HepG2 (cell line): ENCODE measurements at regions not wholly inside any gene's neighbourhood (a gene's known extent, or its start where the extent isn't known, plus 50 kb on each side); places are given as distances from the start of the nearest gene placed in this dataset.

Experiments used
- ATAC-seq: fragments of 200-7000 bp; cut with Tn5 transposase; 3 replicates; pipeline ENCODE4 v1.9.1; 2020; ENCODE audit warnings: mild to moderate bottlenecking, moderate library complexity
- BruUV-seq: library from RNA; stranded (reverse); fragments of 400-500 nt; replicated peaks from 2 replicates; lab custom pipeline; 2021; lab: Mats Ljungman, UMichigan
- CTCF ChIA-PET: fragments of 300-600 bp; formaldehyde crosslinking; extraction: SDS; loops from one replicate; lab custom pipeline; 2021; ENCODE audit warnings: low total read pairs, inconsistent platforms, low intra/inter-chr PET ratio; lab: Yijun Ruan, JAX
- POLR2A ChIA-PET: fragments of 350-600 bp; sonication (Branson Sonifier 250); formaldehyde crosslinking; loops from one replicate; lab custom pipeline; 2020; ENCODE audit warnings: antibody characterized with exemption, inconsistent platforms; lab: Yijun Ruan, JAX
- DNase-seq: peaks from one replicate; pipeline ENCODE4 v3.0.0-alpha.2; 2015; ENCODE audit warnings: low spot score
- FAIRE-seq: peaks from 3 replicates; lab custom pipeline; 2011; peaks lifted over from hg19 to GRCh38; lab: Jason Lieb, UNC
- H2AFZ ChIP-seq: one replicate; pipeline ENCODE4 v1.6.1; 2011; ENCODE audit warnings: low read length, inconsistent platforms
- H3K27ac ChIP-seq: fragments of 300-600 bp; 3 replicates; pipeline ENCODE4 v1.8.0; 2011; ENCODE audit warnings: mixed run types, mild to moderate bottlenecking, mixed read lengths, low read length, inconsistent platforms; ENCODE audit not compliant: insufficient read depth; ENCODE audit errors: extremely low read length
- H3K27me3 ChIP-seq, 2 experiments: fragments of 200-600 bp in 1 of 2; 2 replicates in 1 of 2; 3 replicates in 1 of 2; pipeline versions ENCODE4 v1.6.0 to v1.8.0; 2011; ENCODE audit warnings: low read length in 2 of 2, mild to moderate bottlenecking in 2 of 2, moderate library complexity in 2 of 2, inconsistent platforms in 1 of 2; ENCODE audit not compliant: insufficient read depth in 2 of 2, control insufficient read depth in 1 of 2
- H3K36me3 ChIP-seq, 2 experiments: fragments of 200-600 bp in 1 of 2; replicated peaks in 1 of 2; 2 replicates in 1 of 2; 3 replicates in 1 of 2; pipeline versions ENCODE4 v1.5.1 to v1.8.0; 2011; ENCODE audit warnings: low read length in 2 of 2, inconsistent platforms in 1 of 2; ENCODE audit not compliant: insufficient read depth in 2 of 2, control insufficient read depth in 1 of 2
- H3K4me1 ChIP-seq: 2 replicates; pipeline ENCODE4 v1.5.1; 2012; ENCODE audit warnings: low read length, inconsistent platforms; ENCODE audit not compliant: insufficient read depth
- H3K4me2 ChIP-seq: 2 replicates; pipeline ENCODE4 v1.6.0; 2011; ENCODE audit warnings: low read depth, low read length, inconsistent platforms
- H3K4me3 ChIP-seq, 3 experiments: fragments of 200-600 bp in 1 of 3; sonication (generic), shearing (Covaris generic) in 1 of 3; replicated peaks in 1 of 3; 2 replicates each; pipeline ENCODE4 v1.5.1; 2011 to 2016; ENCODE audit warnings: low read length in 3 of 3, inconsistent platforms in 2 of 3, low read depth in 2 of 3, mild to moderate bottlenecking in 2 of 3, control low read depth in 1 of 3, mixed read lengths in 1 of 3; ENCODE audit not compliant: insufficient read depth in 1 of 3
- H3K79me2 ChIP-seq: one replicate; pipeline ENCODE4 v1.6.1; 2011; ENCODE audit warnings: low read length, inconsistent platforms; ENCODE audit not compliant: insufficient read depth
- H3K9ac ChIP-seq: 2 replicates; pipeline ENCODE4 v1.6.0; 2011; ENCODE audit warnings: mild to moderate bottlenecking, low read depth, low read length, inconsistent platforms; ENCODE audit not compliant: insufficient read depth
- H3K9me3 ChIP-seq: 2 replicates; pipeline ENCODE4 v1.5.1; 2012; ENCODE audit warnings: mild to moderate bottlenecking, low read length
- H4K20me1 ChIP-seq: 2 replicates; pipeline ENCODE4 v1.6.0; 2011; ENCODE audit warnings: inconsistent platforms, mild to moderate bottlenecking, low read length, moderate library complexity; ENCODE audit not compliant: insufficient read depth
- EP300 ChIP-seq, 3 experiments: sonication (generic) in 1 of 3; formaldehyde crosslinking in 1 of 3; IDR thresholded peaks; 2 replicates each; pipeline versions ENCODE4 v1.5.1 to v1.6.1; 2011 to 2020; ENCODE audit warnings: low read depth in 2 of 3, low read length in 2 of 3, borderline replicate concordance in 1 of 3, improper control_type of control experiment in 1 of 3, mild to moderate bottlenecking in 1 of 3, missing genetic modification reagents in 1 of 3, moderate library complexity in 1 of 3
- GATAD2A ChIP-seq: IDR thresholded peaks from 2 replicates; pipeline ENCODE4 v1.6.1; 2016
- IRF9 ChIP-seq: sonication (generic); formaldehyde crosslinking; IDR thresholded peaks from 2 replicates; pipeline ENCODE4 v1.8.0; 2022; ENCODE audit warnings: missing genetic modification reagents, mild to moderate bottlenecking, borderline replicate concordance
- KDM2A ChIP-seq: sonication (generic); formaldehyde crosslinking; IDR thresholded peaks from 2 replicates; pipeline ENCODE4 v1.4.0; 2020; ENCODE audit warnings: low read depth, missing genetic modification reagents, borderline replicate concordance
- MATR3 ChIP-seq: sonication (generic); formaldehyde crosslinking; IDR thresholded peaks from 2 replicates; pipeline ENCODE4 v1.4.0; 2020; ENCODE audit warnings: missing genetic modification reagents
- SP1 ChIP-seq, 2 experiments: fragments of 450-650 bp in 1 of 2; sonication (generic) in 1 of 2; formaldehyde crosslinking in 1 of 2; IDR thresholded peaks; 2 replicates each; pipeline versions ENCODE4 v1.4.0 to v1.6.1; 2016 to 2020; ENCODE audit warnings: missing genetic modification reagents in 1 of 2
- TRAFD1 ChIP-seq: sonication (generic); formaldehyde crosslinking; IDR thresholded peaks from 2 replicates; pipeline ENCODE4 v1.5.1; 2020; ENCODE audit warnings: missing genetic modification reagents, mild to moderate bottlenecking, borderline replicate concordance
- ZNF605 ChIP-seq: sonication (generic); formaldehyde crosslinking; IDR thresholded peaks from 2 replicates; pipeline ENCODE4 v1.8.0; 2022; ENCODE audit warnings: mild to moderate bottlenecking, missing genetic modification reagents
- ZNF891 ChIP-seq: sonication (generic); formaldehyde crosslinking; IDR thresholded peaks from 2 replicates; pipeline ENCODE4 v1.5.0; 2020; ENCODE audit warnings: mild to moderate bottlenecking, missing genetic modification reagents
- WGBS: methylation state at CpG from one replicate; pipeline ENCODE4 v1.1.6; 2017; ENCODE audit warnings: low lambda C conversion rate; 5-methylcytosine and 5-hydroxymethylcytosine counted together
- in situ Hi-C: cut with HindIII; loops from 2 replicates; pipeline ENCODE4 v1.10.0; 2017; ENCODE audit warnings: low pct_unique_long_range_greater_than_20kb; ENCODE audit not compliant: extremely low pct_ligation_motif_present
- intact Hi-C: fragments of 100-400 bp; cut with micrococcal nuclease; formaldehyde crosslinking; loops from one replicate; pipeline ENCODE4 v1.10.0; 2022; ENCODE audit not compliant: unreplicated experiment

- no peak overlapping the region for H2AFZ ChIP-seq
- no peaks in the 10 kb centered on the region for H3K9me3 ChIP-seq
- no peaks in the 10 kb centered on the region for H3K4me1 ChIP-seq
- no peak overlapping the region for H3K9ac ChIP-seq
- FAIRE-seq (no peak), ATAC-seq (no peak), DNase-seq (no peak)
- ChIA-PET POLR2A (no interaction called here), CTCF (no interaction called here)
- in situ Hi-C loops (no loop called here), intact Hi-C loops (no loop called here)
- H3K27me3 ChIP-seq = no peaks in the 10 kb centered on the region
- H3K36me3 ChIP-seq = no peaks in the 10 kb centered on the region
- no peak overlapping the region for H3K4me2 ChIP-seq
- no TSS peak for BruUV-seq
- no peaks in the 10 kb centered on the region for H4K20me1 ChIP-seq
- no peak overlapping the region for H3K4me3 ChIP-seq
- no peaks in the 10 kb centered on the region for H3K79me2 ChIP-seq
- no peak for TF ChIP-seq GATAD2A (CRISPR knock-in tag)
- no peak for TF ChIP-seq MATR3 (CRISPR knock-in tag)
- no peak for TF ChIP-seq KDM2A (CRISPR knock-in tag)
- no peak for TF ChIP-seq TRAFD1 (CRISPR knock-in tag)
- TF ChIP-seq EP300 (IDR thresholded peaks at IDR 0.05; ENCODE audit: low read depth in 2 of 2, low read length in 2 of 2) = no peak
- TF ChIP-seq EP300 (CRISPR knock-in tag; IDR thresholded peaks at IDR 0.05; ENCODE audit: borderline replicate concordance) = no peak
- no peak overlapping the region for H3K27ac ChIP-seq
- 15% methylated on average over 2 of the region's 2 CpGs for WGBS
These were observed 636.3 kb upstream of the ZEB2 start for GRCh38 chr2:145156199-145156598.

GRCh38 chr2:145155196-145155595 lies 635.3 kb upstream of the ZEB2 start:
- POLR2A ChIA-PET = no interaction called here
- FAIRE-seq (no peak), DNase-seq (no peak), ATAC-seq (no peak)
- Histone ChIP-seq H3K9me3 (no peaks in the 10 kb centered on the region), H3K9ac (no peak overlapping the region), H3K4me1 (no peaks in the 10 kb centered on the region), H4K20me1 (no peaks in the 10 kb centered on the region), H3K79me2 (no peaks in the 10 kb centered on the region), H3K27ac (no peak overlapping the region), H3K4me3 (no peak overlapping the region), H2AFZ (no peak overlapping the region), H3K4me2 (no peak overlapping the region), H3K36me3 (no peaks in the 10 kb centered on the region), H3K27me3 (no peaks in the 10 kb centered on the region)
- TF ChIP-seq ZNF605 (no peak), SP1 (IDR thresholded peaks at IDR 0.05) (no peak), SP1 (CRISPR knock-in tag; IDR thresholded peaks at IDR 0.05) (no peak), ZNF891 (CRISPR knock-in tag) (no peak), IRF9 (CRISPR knock-in tag) (no peak)
- 0% methylated on average over 2 of the region's 2 CpGs for WGBS
- CTCF ChIA-PET = no interaction called here
- intact Hi-C loops = no loop called here
- in situ Hi-C loops = no loop called here
- BruUV-seq = no TSS peak
